Right atrium auricular region (tissue), 2 donors: ENCODE measurements at regions not wholly inside any gene's neighbourhood (a gene's known extent, or its start where the extent isn't known, plus 50 kb on each side); places are given as distances from the start of the nearest gene placed in this dataset.

Source experiments
- DNase-seq: peaks from one replicate; pipeline ENCODE4 v3.0.0-alpha.2; 2019; ENCODE audit warnings: low spot score
- H3K27ac ChIP-seq, 2 donors: fragments of 200-600 bp; sonication (generic); 1 replicate in 1 of 2; 2 replicates in 1 of 2; pipeline ENCODE4 v1.5.1; 2016 to 2019
- H3K27me3 ChIP-seq, 2 donors: fragments of 200-600 bp; sonication (generic); one replicate each; pipeline versions ENCODE4 v1.5.1 to v1.6.0; 2017 to 2019
- H3K36me3 ChIP-seq: fragments of 200-600 bp; sonication (generic); one replicate; pipeline ENCODE4 v1.5.1; 2016
- H3K4me1 ChIP-seq, 2 donors: fragments of 200-600 bp; sonication (generic); one replicate each; pipeline versions ENCODE4 v1.5.1 to v1.6.0; 2017 to 2019
- H3K4me3 ChIP-seq, 2 donors: fragments of 200-600 bp; sonication (generic); 1 replicate in 1 of 2; 2 replicates in 1 of 2; pipeline ENCODE4 v1.5.1; 2017 to 2019; ENCODE audit warnings: mild to moderate bottlenecking in 1 of 2, moderate library complexity in 1 of 2
- H3K9me3 ChIP-seq, 2 donors: fragments of 200-600 bp; sonication (generic); one replicate each; pipeline ENCODE4 v1.5.1; 2019
- TF ChIP-seq, protein P1 (sequence below), 2 donors: fragments of 200-600 bp; sonication (generic); IDR thresholded peaks; one replicate each; pipeline ENCODE4 v1.5.1; 2019; ENCODE audit warnings: antibody characterized with exemption in 2 of 2

DNA sequence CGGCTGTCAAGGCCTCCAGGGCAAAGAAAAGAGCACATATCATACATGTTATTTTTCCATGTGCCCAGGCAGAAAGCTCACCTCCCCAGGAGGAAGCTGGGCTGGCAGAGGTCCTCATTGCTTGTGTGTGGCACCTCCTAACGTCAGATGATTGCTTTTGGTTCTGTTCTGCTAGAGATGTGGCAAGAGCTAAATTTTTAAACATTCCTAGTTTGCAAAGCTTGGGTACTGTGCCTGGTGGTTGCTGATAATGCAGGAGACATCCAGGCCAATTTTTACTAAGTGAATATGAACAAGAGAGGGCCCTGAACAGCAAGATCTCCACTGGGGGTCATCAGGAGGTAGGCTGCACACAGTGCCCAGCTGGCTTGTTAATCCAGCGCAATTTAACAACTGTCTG is 93.9 kb downstream of the TBX19 start:
- no peak overlapping the region for H3K4me3 ChIP-seq
- DNase-seq: no peak
- TF ChIP-seq, protein P1, sequence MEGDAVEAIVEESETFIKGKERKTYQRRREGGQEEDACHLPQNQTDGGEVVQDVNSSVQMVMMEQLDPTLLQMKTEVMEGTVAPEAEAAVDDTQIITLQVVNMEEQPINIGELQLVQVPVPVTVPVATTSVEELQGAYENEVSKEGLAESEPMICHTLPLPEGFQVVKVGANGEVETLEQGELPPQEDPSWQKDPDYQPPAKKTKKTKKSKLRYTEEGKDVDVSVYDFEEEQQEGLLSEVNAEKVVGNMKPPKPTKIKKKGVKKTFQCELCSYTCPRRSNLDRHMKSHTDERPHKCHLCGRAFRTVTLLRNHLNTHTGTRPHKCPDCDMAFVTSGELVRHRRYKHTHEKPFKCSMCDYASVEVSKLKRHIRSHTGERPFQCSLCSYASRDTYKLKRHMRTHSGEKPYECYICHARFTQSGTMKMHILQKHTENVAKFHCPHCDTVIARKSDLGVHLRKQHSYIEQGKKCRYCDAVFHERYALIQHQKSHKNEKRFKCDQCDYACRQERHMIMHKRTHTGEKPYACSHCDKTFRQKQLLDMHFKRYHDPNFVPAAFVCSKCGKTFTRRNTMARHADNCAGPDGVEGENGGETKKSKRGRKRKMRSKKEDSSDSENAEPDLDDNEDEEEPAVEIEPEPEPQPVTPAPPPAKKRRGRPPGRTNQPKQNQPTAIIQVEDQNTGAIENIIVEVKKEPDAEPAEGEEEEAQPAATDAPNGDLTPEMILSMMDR (IDR thresholded peaks at IDR 0.05): no peak
- no peak overlapping the region for H3K27ac ChIP-seq
- H3K36me3 ChIP-seq: no peaks in the 10 kb centered on the region
- H3K27me3 ChIP-seq: no peaks in the 10 kb centered on the region
- H3K4me1 ChIP-seq: peaks cover 0 to 21% of the 10 kb centered on the region in 2 donors
- no peaks in the 10 kb centered on the region for H3K9me3 ChIP-seq

GRCh38 chr1:168373869-168374268 is 93.2 kb downstream of the TBX19 start:
- DNase-seq: no peak
- Histone ChIP-seq H3K9me3 (no peaks in the 10 kb centered on the region), H3K36me3 (no peaks in the 10 kb centered on the region), H3K27me3 (no peaks in the 10 kb centered on the region), H3K4me1 (peaks cover 0 to 21% of the 10 kb centered on the region in 2 donors), H3K27ac (no peak overlapping the region), H3K4me3 (no peak overlapping the region)
- TF ChIP-seq, protein P1 (IDR thresholded peaks at IDR 0.05): no peak

DNA sequence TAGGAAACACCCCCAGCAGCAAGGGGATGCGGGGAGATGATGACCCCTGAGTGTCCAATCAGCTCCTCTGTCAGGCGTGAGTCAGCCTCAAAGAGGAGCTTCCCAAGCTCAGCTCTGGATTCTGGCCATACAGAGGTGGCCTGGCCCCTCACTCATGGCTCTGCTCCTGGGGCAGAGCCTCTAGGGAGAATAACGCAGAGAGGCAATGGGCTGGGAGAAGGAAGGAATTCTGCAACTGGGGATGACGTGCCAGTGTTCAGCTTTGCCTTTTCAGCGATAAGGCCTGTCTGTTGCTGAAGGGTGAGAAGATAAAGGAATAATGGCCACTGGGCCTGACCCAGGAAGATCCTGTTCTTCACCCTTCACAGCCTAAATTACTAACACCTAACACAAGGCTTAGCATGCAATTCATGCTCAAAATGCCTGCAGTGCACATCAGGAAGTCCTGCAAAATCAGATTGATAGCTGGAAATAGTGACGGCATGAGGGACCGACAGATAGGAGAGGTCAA is 92.2 kb downstream of the TBX19 start:
- TF ChIP-seq, protein P1 (IDR thresholded peaks at IDR 0.05): no peak
- Histone ChIP-seq H3K27ac (no peak overlapping the region), H3K27me3 (no peaks in the 10 kb centered on the region), H3K4me3 (no peak overlapping the region), H3K9me3 (no peaks in the 10 kb centered on the region), H3K4me1 (peaks cover 0 to 21% of the 10 kb centered on the region in 2 donors), H3K36me3 (no peaks in the 10 kb centered on the region)
- no peak for DNase-seq

DNA sequence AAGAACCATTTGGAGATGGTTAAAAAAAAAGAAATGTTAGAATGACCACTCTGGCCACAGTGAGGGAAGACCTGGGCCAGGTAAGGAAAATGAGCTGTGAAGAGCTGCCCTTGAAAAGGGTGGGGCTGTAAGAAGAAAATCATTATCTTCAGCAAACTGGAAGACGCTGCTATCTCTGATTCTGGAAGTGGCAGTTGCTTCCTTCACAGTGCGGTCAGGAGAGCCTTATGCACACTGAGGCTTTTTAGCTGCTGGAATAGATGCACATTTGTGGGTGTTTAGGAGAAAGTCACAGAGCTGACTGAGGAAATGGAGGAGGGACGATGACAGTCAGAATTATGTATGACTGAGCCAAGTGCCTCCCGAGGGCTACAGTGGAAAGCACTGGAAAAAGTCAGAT is 91.6 kb downstream of the TBX19 start:
- TF ChIP-seq, protein P1 (IDR thresholded peaks at IDR 0.05): no peak
- H3K27me3 ChIP-seq: no peaks in the 10 kb centered on the region
- H3K27ac ChIP-seq: no peak overlapping the region
- no peaks in the 10 kb centered on the region for H3K9me3 ChIP-seq
- H3K4me3 ChIP-seq: no peak overlapping the region
- peaks cover 0 to 21% of the 10 kb centered on the region in 2 donors for H3K4me1 ChIP-seq
- no peak for DNase-seq
- H3K36me3 ChIP-seq: no peaks in the 10 kb centered on the region

DNA sequence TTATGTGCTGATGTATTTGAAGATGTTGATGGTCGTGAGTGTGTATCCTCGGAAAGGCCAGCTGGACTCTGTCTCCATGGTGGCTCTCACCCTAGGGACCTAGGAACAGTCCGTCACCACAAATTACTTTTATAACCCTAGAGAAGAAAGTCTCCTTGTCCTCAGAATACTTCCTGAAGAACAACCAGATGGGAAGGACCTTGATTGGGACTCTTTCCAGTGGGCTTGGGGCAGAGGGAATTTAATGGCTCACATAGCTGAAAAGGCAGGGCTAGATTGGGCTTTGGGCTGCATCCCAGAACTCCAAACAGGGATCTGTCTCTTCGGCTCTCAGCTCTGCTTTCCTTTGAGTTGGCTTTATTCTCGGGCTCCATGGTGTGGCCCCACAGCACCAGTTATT is 90.8 kb downstream of the TBX19 start:
- no peak overlapping the region for H3K4me3 ChIP-seq
- no peak overlapping the region for H3K27ac ChIP-seq

More for the DNA sequence above, 90.8 kb downstream of the TBX19 start:
- Histone ChIP-seq H3K9me3 (no peaks in the 10 kb centered on the region), H3K27me3 (no peaks in the 10 kb centered on the region), H3K36me3 (no peaks in the 10 kb centered on the region), H3K4me1 (peaks cover 0 to 21% of the 10 kb centered on the region in 2 donors)
- no peak for DNase-seq
- TF ChIP-seq, protein P1 (IDR thresholded peaks at IDR 0.05): no peak
